ENCODE measurements at regions not wholly inside any gene's neighbourhood (a gene's known extent, or its start where the extent isn't known, plus 50 kb on each side); places are given as distances from the start of the nearest gene placed in this dataset.

DNA sequence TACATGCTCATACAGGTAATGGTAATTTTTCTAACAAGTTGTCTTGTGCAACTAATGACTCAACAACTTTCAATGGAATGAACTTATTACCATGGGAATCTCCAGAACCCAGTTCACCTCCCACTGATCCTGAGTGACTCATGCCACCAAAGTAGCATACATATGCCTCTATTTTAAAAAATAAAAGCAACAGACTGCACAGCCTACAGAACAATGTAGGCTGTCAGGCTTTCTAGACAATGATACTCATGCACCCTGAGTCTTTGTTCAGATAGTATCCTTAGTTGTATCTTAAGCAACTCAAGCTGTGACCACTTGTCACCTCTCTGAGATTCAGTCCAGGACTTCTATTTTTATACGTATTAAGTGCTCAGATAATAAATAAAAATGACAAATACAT, 531.0 kb upstream of the SETBP1 start:
- BruUV-seq (replicated peaks) = no TSS peak
- peak; percentile 91 for DNase-seq (ENCODE audit: unreplicated experiment)
- no peaks in the 10 kb centered on the region for H3K27me3 Mint-ChIP-seq (ENCODE audit: insufficient read depth, unreplicated experiment)
- ChIA-PET CTCF (interaction anchor here (0.5 to 0.6 kb wide), 3 partner anchors 177 to 765 kb away, joined by 3 read pairs; no protein-coding TSS in a partner anchor), POLR2A (interaction anchor here (0.7 to 1.6 kb wide), 3 partner anchors 10 to 32 kb away, joined by 3 read pairs; no protein-coding TSS in a partner anchor)
- no peaks in the 10 kb centered on the region for H3K36me3 Mint-ChIP-seq (ENCODE audit: insufficient read depth, unreplicated experiment)
- no peak overlapping the region for H3K27ac Mint-ChIP-seq (ENCODE audit: low read depth, unreplicated experiment)
- TF ChIP-seq, protein P1, sequence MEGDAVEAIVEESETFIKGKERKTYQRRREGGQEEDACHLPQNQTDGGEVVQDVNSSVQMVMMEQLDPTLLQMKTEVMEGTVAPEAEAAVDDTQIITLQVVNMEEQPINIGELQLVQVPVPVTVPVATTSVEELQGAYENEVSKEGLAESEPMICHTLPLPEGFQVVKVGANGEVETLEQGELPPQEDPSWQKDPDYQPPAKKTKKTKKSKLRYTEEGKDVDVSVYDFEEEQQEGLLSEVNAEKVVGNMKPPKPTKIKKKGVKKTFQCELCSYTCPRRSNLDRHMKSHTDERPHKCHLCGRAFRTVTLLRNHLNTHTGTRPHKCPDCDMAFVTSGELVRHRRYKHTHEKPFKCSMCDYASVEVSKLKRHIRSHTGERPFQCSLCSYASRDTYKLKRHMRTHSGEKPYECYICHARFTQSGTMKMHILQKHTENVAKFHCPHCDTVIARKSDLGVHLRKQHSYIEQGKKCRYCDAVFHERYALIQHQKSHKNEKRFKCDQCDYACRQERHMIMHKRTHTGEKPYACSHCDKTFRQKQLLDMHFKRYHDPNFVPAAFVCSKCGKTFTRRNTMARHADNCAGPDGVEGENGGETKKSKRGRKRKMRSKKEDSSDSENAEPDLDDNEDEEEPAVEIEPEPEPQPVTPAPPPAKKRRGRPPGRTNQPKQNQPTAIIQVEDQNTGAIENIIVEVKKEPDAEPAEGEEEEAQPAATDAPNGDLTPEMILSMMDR (IDR thresholded peaks at IDR 0.05; ENCODE audit: unreplicated experiment) = no peak
- no peaks in the 10 kb centered on the region for H3K9me3 Mint-ChIP-seq (ENCODE audit: unreplicated experiment)
- H3K4me1 Mint-ChIP-seq (ENCODE audit: insufficient read depth, unreplicated experiment) = peaks cover 17% of the 10 kb centered on the region
- intact Hi-C loops (cut with micrococcal nuclease) = no loop called here
- H3K4me3 Mint-ChIP-seq (ENCODE audit: unreplicated experiment) = no peak overlapping the region

DNA sequence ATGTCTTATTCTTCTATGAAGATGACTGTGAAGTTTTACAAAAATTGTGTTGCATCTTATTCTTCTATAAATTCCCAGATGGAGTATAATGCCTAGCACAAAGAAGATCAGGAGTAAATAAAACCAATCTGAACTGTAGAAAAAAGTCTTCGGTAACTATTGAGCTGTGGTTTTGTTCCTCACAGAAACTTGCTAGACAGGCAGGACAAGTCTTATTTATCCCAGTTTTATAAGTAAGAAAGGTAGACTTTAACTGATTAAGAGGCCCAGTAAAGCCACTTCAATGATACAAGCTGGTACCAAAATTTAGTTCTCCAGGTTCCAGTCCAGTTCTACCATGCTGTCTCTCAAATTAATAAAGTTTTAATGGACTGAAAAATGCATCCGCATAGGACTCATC, 526.7 kb upstream of the SETBP1 start:
- ChIA-PET POLR2A (interaction anchor here (0.6 to 0.7 kb wide), 2 partner anchors 299 to 387 kb away, joined by 3 read pairs; no protein-coding TSS in a partner anchor), CTCF (interaction anchor here (0.7 to 0.9 kb wide), 3 partner anchors 9 to 174 kb away, joined by 3 to 4 read pairs (median 4); no protein-coding TSS in a partner anchor)
- H3K9me3 Mint-ChIP-seq (ENCODE audit: unreplicated experiment) = no peaks in the 10 kb centered on the region
- intact Hi-C loops (cut with micrococcal nuclease) = no loop called here
- TF ChIP-seq, protein P1 (IDR thresholded peaks at IDR 0.05; ENCODE audit: unreplicated experiment) = no peak
- no peak overlapping the region for H3K4me3 Mint-ChIP-seq (ENCODE audit: unreplicated experiment)
- no peaks in the 10 kb centered on the region for H3K36me3 Mint-ChIP-seq (ENCODE audit: insufficient read depth, unreplicated experiment)
- H3K27me3 Mint-ChIP-seq (ENCODE audit: insufficient read depth, unreplicated experiment) = no peaks in the 10 kb centered on the region
- no TSS peak for BruUV-seq (replicated peaks)
- H3K27ac Mint-ChIP-seq (ENCODE audit: low read depth, unreplicated experiment) = no peak overlapping the region
- peaks cover 13% of the 10 kb centered on the region for H3K4me1 Mint-ChIP-seq (ENCODE audit: insufficient read depth, unreplicated experiment)
- no peak for DNase-seq (ENCODE audit: unreplicated experiment)

DNA sequence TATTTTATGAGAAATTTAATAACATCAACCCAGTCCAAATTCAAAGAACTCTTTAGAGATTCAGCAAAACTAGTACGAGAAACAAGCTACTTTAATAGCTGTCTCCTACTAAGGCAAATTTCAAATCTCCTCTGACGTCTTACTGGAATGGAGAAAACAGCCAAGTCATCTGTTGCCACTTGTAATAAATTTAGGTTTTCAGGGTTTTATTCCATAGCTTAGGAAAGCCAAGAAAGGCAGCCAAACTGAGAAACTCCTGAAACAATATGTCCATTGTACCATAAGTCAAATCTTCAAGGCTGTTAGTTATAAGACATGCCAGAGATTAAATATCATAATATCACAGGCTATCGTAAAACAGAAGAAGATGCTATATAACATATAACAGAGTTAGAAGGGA, 524.6 kb upstream of the SETBP1 start:
- H3K36me3 Mint-ChIP-seq (ENCODE audit: insufficient read depth, unreplicated experiment) = no peaks in the 10 kb centered on the region
- ChIA-PET POLR2A (interaction anchor here (0.5 kb wide), 1 partner anchor 48 kb away, joined by 4 read pairs; no protein-coding TSS in a partner anchor), CTCF (interaction anchor here (1.4 kb wide), 1 partner anchor 28 kb away, joined by 3 read pairs; no protein-coding TSS in a partner anchor)
- intact Hi-C loops (cut with micrococcal nuclease) = no loop called here
- H3K27ac Mint-ChIP-seq (ENCODE audit: low read depth, unreplicated experiment) = no peak overlapping the region
- BruUV-seq (replicated peaks) = no TSS peak
- TF ChIP-seq, protein P1 (IDR thresholded peaks at IDR 0.05; ENCODE audit: unreplicated experiment) = no peak
- no peaks in the 10 kb centered on the region for H3K9me3 Mint-ChIP-seq (ENCODE audit: unreplicated experiment)
- H3K27me3 Mint-ChIP-seq (ENCODE audit: insufficient read depth, unreplicated experiment) = no peaks in the 10 kb centered on the region
- H3K4me1 Mint-ChIP-seq (ENCODE audit: insufficient read depth, unreplicated experiment) = no peaks in the 10 kb centered on the region
- H3K4me3 Mint-ChIP-seq (ENCODE audit: unreplicated experiment) = no peak overlapping the region
- no peak for DNase-seq (ENCODE audit: unreplicated experiment)

DNA sequence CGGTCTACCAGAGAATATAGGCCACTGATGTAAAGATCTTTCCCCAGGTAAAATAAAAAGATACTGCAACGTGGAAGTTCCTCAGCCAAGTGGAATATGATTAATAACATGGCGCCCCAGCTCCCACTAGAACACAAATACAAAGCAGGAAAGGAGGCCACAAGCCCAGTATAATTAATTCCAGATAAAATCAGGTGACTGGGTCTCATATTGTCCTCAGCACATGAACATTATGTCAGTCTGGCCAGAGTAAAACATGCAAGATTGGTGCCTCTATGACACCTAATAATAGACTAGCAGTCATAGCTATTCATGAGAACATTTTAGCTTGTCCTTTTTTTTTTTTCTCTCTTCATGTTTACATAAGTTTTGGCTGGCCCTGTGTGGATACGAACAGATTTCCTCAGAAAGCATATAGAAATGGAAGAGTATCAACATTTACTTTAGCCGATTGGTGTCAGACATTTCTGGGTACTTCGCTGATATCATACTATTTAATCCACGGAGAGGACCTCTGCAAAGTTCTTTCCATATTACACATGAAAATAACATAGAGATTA, 523.8 kb upstream of the SETBP1 start:
- DNase-seq (ENCODE audit: unreplicated experiment) = no peak
- Mint-ChIP-seq H3K9me3 (ENCODE audit: unreplicated experiment) (no peaks in the 10 kb centered on the region), H3K4me3 (ENCODE audit: unreplicated experiment) (no peak overlapping the region), H3K4me1 (ENCODE audit: insufficient read depth, unreplicated experiment) (no peaks in the 10 kb centered on the region), H3K27ac (ENCODE audit: low read depth, unreplicated experiment) (no peak overlapping the region), H3K27me3 (ENCODE audit: insufficient read depth, unreplicated experiment) (no peaks in the 10 kb centered on the region), H3K36me3 (ENCODE audit: insufficient read depth, unreplicated experiment) (no peaks in the 10 kb centered on the region)
- BruUV-seq (replicated peaks) = no TSS peak
- CTCF ChIA-PET = interaction anchor here (0.6 to 1.4 kb wide), 2 partner anchors 28 to 85 kb away, joined by 3 read pairs; no protein-coding TSS in a partner anchor
- TF ChIP-seq, protein P1 (IDR thresholded peaks at IDR 0.05; ENCODE audit: unreplicated experiment) = no peak
- POLR2A ChIA-PET = no interaction called here
- intact Hi-C loops (cut with micrococcal nuclease) = no loop called here
